ENCODE measurements at regions not wholly inside any gene's neighbourhood (a gene's known extent, or its start where the extent isn't known, plus 50 kb on each side); places are given as distances from the start of the nearest gene placed in this dataset.
"Not testable (repeated sequence)": the region's sequence is repeated elsewhere in the genome, so short reads cannot be mapped to it uniquely, and the experiment has no call there.

DNA sequence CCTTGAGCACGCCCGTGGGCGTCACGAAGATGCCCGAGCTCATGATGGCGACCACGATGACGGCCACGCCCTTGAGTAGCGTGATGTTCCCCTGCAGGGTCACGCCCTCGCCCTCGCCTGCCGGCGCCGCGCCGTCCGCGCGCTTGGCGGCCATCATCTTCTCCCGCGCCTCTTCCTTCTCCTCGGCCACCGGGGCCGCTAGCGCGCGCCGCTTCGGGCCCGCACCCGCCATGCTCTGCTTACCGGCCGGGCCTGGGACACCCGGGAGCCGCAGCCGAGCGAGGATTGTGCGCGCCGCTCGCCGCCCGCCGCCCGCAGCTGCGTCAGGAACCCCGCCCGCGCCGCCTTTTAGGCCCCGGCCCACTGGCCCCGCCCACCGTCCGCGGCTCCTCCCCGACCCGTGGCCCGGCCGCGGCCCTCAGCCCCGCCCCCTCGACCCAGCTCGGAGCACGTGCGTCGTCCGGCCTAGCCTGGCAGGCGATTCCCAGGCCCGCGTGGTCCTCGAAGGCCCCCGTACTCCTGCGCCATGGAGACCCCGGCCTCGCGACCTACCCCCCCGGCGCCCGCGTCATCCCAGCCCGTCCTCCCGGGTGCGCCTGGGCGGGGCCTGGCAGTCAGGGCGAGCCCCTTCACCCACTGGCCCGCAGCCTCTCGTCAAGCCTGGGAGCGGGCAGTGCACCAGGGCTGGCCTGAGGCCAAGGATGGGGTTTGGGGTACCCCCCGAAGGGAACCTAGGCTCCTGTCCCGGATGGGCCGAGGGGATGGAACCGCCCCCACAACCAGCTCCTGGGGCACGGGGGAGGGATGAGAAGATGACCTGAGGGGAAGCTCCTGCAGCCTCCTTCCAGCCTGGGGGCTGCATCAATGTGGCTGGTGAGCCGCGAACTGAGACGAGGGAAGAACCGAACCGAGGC lies 79.0 kb upstream of the METTL9 start (continued):
- TF ChIP-seq, protein P1, sequence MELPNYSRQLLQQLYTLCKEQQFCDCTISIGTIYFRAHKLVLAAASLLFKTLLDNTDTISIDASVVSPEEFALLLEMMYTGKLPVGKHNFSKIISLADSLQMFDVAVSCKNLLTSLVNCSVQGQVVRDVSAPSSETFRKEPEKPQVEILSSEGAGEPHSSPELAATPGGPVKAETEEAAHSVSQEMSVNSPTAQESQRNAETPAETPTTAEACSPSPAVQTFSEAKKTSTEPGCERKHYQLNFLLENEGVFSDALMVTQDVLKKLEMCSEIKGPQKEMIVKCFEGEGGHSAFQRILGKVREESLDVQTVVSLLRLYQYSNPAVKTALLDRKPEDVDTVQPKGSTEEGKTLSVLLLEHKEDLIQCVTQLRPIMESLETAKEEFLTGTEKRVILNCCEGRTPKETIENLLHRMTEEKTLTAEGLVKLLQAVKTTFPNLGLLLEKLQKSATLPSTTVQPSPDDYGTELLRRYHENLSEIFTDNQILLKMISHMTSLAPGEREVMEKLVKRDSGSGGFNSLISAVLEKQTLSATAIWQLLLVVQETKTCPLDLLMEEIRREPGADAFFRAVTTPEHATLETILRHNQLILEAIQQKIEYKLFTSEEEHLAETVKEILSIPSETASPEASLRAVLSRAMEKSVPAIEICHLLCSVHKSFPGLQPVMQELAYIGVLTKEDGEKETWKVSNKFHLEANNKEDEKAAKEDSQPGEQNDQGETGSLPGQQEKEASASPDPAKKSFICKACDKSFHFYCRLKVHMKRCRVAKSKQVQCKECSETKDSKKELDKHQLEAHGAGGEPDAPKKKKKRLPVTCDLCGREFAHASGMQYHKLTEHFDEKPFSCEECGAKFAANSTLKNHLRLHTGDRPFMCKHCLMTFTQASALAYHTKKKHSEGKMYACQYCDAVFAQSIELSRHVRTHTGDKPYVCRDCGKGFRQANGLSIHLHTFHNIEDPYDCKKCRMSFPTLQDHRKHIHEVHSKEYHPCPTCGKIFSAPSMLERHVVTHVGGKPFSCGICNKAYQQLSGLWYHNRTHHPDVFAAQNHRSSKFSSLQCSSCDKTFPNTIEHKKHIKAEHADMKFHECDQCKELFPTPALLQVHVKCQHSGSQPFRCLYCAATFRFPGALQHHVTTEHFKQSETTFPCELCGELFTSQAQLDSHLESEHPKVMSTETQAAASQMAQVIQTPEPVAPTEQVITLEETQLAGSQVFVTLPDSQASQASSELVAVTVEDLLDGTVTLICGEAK (IDR thresholded peaks at IDR 0.05) = not testable (repeated sequence)
- TF ChIP-seq, protein P1 (CRISPR knock-in tag; IDR thresholded peaks at IDR 0.05) = peak; percentile 58; the same call in 1 of the 2 replicates
- TF ChIP-seq SMAD4 (CRISPR knock-in tag; conservative IDR thresholded peaks at IDR 0.05) = peak; percentile 90
- TF ChIP-seq ZNF766 (CRISPR knock-in tag; conservative IDR thresholded peaks at IDR 0.05) = peak; percentile 30; the same call in 1 of the 2 replicates
- peak; percentile 66 for TF ChIP-seq PHF20 (IDR thresholded peaks at IDR 0.05; ENCODE audit: partially characterized antibody)
- peak; percentile 73; the same call in 1 of the 2 replicates for TF ChIP-seq NR4A1 (CRISPR knock-in tag; IDR thresholded peaks at IDR 0.05)
- TF ChIP-seq NR4A1 (tag; IDR thresholded peaks at IDR 0.05) = not testable (repeated sequence)
- TF ChIP-seq MTF1 (CRISPR knock-in tag; IDR thresholded peaks at IDR 0.05; ENCODE audit: borderline replicate concordance) = 0 out of 2 replicates have a peak, but pooled peaks have one; percentile 51
- peak; percentile 38 to 65; a peak in 2 of 4 replicates for TF ChIP-seq NRF1 (conservative IDR thresholded peaks at IDR 0.05 in 1 of 2, IDR thresholded peaks at IDR 0.05 in 1 of 2)
- peak in 1 of 2 experiments; percentile 31; a peak in 1 of 4 replicates for TF ChIP-seq HDAC1 (IDR thresholded peaks at IDR 0.05)
- peak; percentile 75; the same call in 1 of the 2 replicates for TF ChIP-seq SMAD3 (CRISPR knock-in tag; conservative IDR thresholded peaks at IDR 0.05)
- peak; percentile 62; the same call in 1 of the 2 replicates for TF ChIP-seq KDM2B (CRISPR knock-in tag; IDR thresholded peaks at IDR 0.05)
- TF ChIP-seq, protein P2, sequence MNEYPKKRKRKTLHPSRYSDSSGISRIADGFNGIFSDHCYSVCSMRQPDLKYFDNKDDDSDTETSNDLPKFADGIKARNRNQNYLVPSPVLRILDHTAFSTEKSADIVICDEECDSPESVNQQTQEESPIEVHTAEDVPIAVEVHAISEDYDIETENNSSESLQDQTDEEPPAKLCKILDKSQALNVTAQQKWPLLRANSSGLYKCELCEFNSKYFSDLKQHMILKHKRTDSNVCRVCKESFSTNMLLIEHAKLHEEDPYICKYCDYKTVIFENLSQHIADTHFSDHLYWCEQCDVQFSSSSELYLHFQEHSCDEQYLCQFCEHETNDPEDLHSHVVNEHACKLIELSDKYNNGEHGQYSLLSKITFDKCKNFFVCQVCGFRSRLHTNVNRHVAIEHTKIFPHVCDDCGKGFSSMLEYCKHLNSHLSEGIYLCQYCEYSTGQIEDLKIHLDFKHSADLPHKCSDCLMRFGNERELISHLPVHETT (CRISPR knock-in tag; conservative IDR thresholded peaks at IDR 0.05 in 1 of 2, IDR thresholded peaks at IDR 0.05 in 1 of 2) = peak in 1 of 2 experiments; percentile 83; a peak in 2 of 4 replicates
- peak; percentile 70; the same call in 1 of the 2 replicates for TF ChIP-seq HDAC8 (tag; IDR thresholded peaks at IDR 0.05)
- TF ChIP-seq MYC (IDR thresholded peaks at IDR 0.05; ENCODE audit: low read depth, low read length) = peak; percentile 93
- peak; percentile 49; the same call in 1 of the 2 replicates for TF ChIP-seq MYC (CRISPR knock-in tag; IDR thresholded peaks at IDR 0.05; ENCODE audit: borderline replicate concordance, low read depth)
- TF ChIP-seq NR3C1 (CRISPR knock-in tag; IDR thresholded peaks at IDR 0.05) = peak; percentile 71; the same call in 1 of the 2 replicates
